ENCODE measurements at regions not wholly inside any gene's neighbourhood (a gene's known extent, or its start where the extent isn't known, plus 50 kb on each side); places are given as distances from the start of the nearest gene placed in this dataset.

GRCh38 chr12:34121360-34121759 lies 99.1 kb downstream of the ALG10 start:
- TF ChIP-seq CTCF (IDR thresholded peaks at IDR 0.05), result no peak
- no peak for TF ChIP-seq POLR2A (IDR thresholded peaks at IDR 0.05; ENCODE audit: low read depth)
- no peak for TF ChIP-seq POLR2AphosphoS5 (IDR thresholded peaks at IDR 0.05)
